ENCODE measurements at regions not wholly inside any gene's neighbourhood (a gene's known extent, or its start where the extent isn't known, plus 50 kb on each side); places are given as distances from the start of the nearest gene placed in this dataset.

DNA sequence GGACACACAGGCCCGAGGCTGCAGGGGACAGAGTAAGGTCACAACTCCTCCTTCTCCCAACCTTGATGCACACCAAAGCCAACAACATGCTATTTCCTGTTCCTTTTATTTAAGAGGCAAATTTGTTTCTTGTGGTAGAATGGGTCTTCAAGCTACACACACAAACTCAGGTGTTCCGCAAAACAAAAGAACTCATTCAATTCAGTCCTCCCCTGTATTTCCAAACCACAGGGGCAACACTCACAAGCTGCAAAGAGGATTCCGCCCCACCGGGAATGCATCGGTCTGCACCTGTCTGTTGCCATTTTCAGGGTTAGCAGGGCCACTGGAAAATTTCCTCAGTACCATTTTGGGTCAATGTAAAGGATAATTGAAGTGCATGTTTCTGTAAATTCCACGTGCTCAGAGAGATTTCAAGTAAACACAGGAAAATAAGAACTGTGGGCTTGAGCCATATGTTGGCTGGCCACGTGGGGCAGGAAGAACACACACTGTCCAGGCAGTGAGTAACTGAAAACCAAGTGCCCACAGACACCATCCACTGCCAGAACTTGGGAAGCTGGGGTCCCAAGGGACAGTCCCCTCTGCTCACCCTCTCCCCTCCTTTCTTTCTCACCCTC, 145.2 kb upstream of the ERG start:
- no peaks in the 10 kb centered on the region for H3K79me2 ChIP-seq (replicated peaks; ENCODE audit: insufficient read depth, low read length)
- no peak overlapping the region for H2AFZ ChIP-seq (ENCODE audit: low read depth, low read length)
- no peak overlapping the region for H3K27ac ChIP-seq (ENCODE audit: low read length)
- H3K4me2 ChIP-seq (ENCODE audit: low read length): no peak overlapping the region
- H3K9me2 ChIP-seq (ENCODE audit: insufficient read depth, low read length): no peaks in the 10 kb centered on the region
- no peaks in the 10 kb centered on the region for H3K27me3 ChIP-seq (ENCODE audit: insufficient read depth, low read depth, low read length)
- H4K20me1 ChIP-seq (ENCODE audit: insufficient read depth): no peaks in the 10 kb centered on the region
- no peaks in the 10 kb centered on the region for H3K9me3 ChIP-seq (ENCODE audit: low read length)
- H3K9ac ChIP-seq (ENCODE audit: low read length): no peak overlapping the region
- no peaks in the 10 kb centered on the region for H3F3A ChIP-seq (ENCODE audit: insufficient read depth, low read length, poor library complexity, severe bottlenecking)
- H3K36me3 ChIP-seq (ENCODE audit: insufficient read depth, low read length): no peaks in the 10 kb centered on the region
- TF ChIP-seq SMC3 (conservative IDR thresholded peaks at IDR 0.05; ENCODE audit: poor library complexity): no peak
- TF ChIP-seq, protein P1, sequence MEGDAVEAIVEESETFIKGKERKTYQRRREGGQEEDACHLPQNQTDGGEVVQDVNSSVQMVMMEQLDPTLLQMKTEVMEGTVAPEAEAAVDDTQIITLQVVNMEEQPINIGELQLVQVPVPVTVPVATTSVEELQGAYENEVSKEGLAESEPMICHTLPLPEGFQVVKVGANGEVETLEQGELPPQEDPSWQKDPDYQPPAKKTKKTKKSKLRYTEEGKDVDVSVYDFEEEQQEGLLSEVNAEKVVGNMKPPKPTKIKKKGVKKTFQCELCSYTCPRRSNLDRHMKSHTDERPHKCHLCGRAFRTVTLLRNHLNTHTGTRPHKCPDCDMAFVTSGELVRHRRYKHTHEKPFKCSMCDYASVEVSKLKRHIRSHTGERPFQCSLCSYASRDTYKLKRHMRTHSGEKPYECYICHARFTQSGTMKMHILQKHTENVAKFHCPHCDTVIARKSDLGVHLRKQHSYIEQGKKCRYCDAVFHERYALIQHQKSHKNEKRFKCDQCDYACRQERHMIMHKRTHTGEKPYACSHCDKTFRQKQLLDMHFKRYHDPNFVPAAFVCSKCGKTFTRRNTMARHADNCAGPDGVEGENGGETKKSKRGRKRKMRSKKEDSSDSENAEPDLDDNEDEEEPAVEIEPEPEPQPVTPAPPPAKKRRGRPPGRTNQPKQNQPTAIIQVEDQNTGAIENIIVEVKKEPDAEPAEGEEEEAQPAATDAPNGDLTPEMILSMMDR (IDR thresholded peaks at IDR 0.05; ENCODE audit: poor library complexity, severe bottlenecking): no peak
- TF ChIP-seq, protein P2, sequence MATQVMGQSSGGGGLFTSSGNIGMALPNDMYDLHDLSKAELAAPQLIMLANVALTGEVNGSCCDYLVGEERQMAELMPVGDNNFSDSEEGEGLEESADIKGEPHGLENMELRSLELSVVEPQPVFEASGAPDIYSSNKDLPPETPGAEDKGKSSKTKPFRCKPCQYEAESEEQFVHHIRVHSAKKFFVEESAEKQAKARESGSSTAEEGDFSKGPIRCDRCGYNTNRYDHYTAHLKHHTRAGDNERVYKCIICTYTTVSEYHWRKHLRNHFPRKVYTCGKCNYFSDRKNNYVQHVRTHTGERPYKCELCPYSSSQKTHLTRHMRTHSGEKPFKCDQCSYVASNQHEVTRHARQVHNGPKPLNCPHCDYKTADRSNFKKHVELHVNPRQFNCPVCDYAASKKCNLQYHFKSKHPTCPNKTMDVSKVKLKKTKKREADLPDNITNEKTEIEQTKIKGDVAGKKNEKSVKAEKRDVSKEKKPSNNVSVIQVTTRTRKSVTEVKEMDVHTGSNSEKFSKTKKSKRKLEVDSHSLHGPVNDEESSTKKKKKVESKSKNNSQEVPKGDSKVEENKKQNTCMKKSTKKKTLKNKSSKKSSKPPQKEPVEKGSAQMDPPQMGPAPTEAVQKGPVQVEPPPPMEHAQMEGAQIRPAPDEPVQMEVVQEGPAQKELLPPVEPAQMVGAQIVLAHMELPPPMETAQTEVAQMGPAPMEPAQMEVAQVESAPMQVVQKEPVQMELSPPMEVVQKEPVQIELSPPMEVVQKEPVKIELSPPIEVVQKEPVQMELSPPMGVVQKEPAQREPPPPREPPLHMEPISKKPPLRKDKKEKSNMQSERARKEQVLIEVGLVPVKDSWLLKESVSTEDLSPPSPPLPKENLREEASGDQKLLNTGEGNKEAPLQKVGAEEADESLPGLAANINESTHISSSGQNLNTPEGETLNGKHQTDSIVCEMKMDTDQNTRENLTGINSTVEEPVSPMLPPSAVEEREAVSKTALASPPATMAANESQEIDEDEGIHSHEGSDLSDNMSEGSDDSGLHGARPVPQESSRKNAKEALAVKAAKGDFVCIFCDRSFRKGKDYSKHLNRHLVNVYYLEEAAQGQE (IDR thresholded peaks at IDR 0.05; ENCODE audit: borderline replicate concordance): no peak
- TF ChIP-seq MXI1 (conservative IDR thresholded peaks at IDR 0.05; ENCODE audit: poor library complexity, severe bottlenecking): no peak
- TF ChIP-seq TAF1 (IDR thresholded peaks at IDR 0.05; ENCODE audit: low read depth): no peak
- no peak for TF ChIP-seq EZH2 (IDR thresholded peaks at IDR 0.05; ENCODE audit: borderline replicate concordance, insufficient read depth, low read length, poor library complexity, severe bottlenecking)
- H3K4me3 ChIP-seq (ENCODE audit: low read length): no peak overlapping the region

GRCh38 chr21:38645282-38645681, 147.0 kb upstream of the ERG start:
- Histone ChIP-seq H3K9me2 (ENCODE audit: insufficient read depth, low read length) (no peaks in the 10 kb centered on the region), H3K9ac (ENCODE audit: low read length) (no peak overlapping the region), H3K27ac (ENCODE audit: low read length) (no peak overlapping the region), H4K20me1 (ENCODE audit: insufficient read depth) (no peaks in the 10 kb centered on the region), H2AFZ (ENCODE audit: low read depth, low read length) (no peak overlapping the region), H3K36me3 (ENCODE audit: insufficient read depth, low read length) (no peaks in the 10 kb centered on the region), H3K4me3 (ENCODE audit: low read length) (no peak overlapping the region), H3K4me2 (ENCODE audit: low read length) (no peak overlapping the region), H3K9me3 (ENCODE audit: low read length) (no peaks in the 10 kb centered on the region), H3F3A (ENCODE audit: insufficient read depth, low read length, poor library complexity, severe bottlenecking) (no peaks in the 10 kb centered on the region), H3K27me3 (ENCODE audit: insufficient read depth, low read depth, low read length) (no peaks in the 10 kb centered on the region), H3K79me2 (replicated peaks; ENCODE audit: insufficient read depth, low read length) (no peaks in the 10 kb centered on the region)
- TF ChIP-seq EZH2 (IDR thresholded peaks at IDR 0.05; ENCODE audit: borderline replicate concordance, insufficient read depth, low read length, poor library complexity, severe bottlenecking) (no peak), RAD21 (conservative IDR thresholded peaks at IDR 0.05) (no peak), TAF1 (IDR thresholded peaks at IDR 0.05; ENCODE audit: low read depth) (no peak), MXI1 (conservative IDR thresholded peaks at IDR 0.05; ENCODE audit: poor library complexity, severe bottlenecking) (no peak), POLR2AphosphoS5 (IDR thresholded peaks at IDR 0.05) (no peak), EP300 (conservative IDR thresholded peaks at IDR 0.05; ENCODE audit: poor library complexity, severe bottlenecking) (no peak), SMC3 (conservative IDR thresholded peaks at IDR 0.05; ENCODE audit: poor library complexity) (no peak)
- TF ChIP-seq, protein P2 (IDR thresholded peaks at IDR 0.05; ENCODE audit: borderline replicate concordance): no peak
- TF ChIP-seq, protein P1 (IDR thresholded peaks at IDR 0.05; ENCODE audit: poor library complexity, severe bottlenecking): no peak

Measured in neural cell (in vitro differentiated cells).